IMR-90 (cell line): ENCODE measurements at regions not wholly inside any gene's neighbourhood (a gene's known extent, or its start where the extent isn't known, plus 50 kb on each side); places are given as distances from the start of the nearest gene placed in this dataset.
A peak's percentile ranks its signal among the peaks of the same experiment; 100 is the strongest.

Source experiments
- ATAC-seq: fragments of 200-7000 bp; cut with Tn5 transposase; 2 replicates; pipeline ENCODE4 v1.9.1; 2020; ENCODE audit warnings: low read depth, mild to moderate bottlenecking, moderate library complexity
- BruUV-seq: library from RNA; stranded (reverse); fragments of 400-500 nt; replicated peaks from 2 replicates; lab custom pipeline; 2021; lab: Mats Ljungman, UMichigan
- CTCF ChIA-PET: fragments of 300-600 bp; formaldehyde crosslinking; extraction: SDS; loops from one replicate; lab custom pipeline; 2021; ENCODE audit warnings: antibody characterized with exemption; lab: Yijun Ruan, JAX
- POLR2A ChIA-PET: fragments of 300-600 bp; sonication (Branson Sonifier 250); formaldehyde crosslinking; loops from one replicate; lab custom pipeline; 2022; ENCODE audit warnings: antibody characterized with exemption; ENCODE audit not compliant: unreplicated experiment; lab: Charles Lee
- DNase-seq: peaks from one replicate; pipeline ENCODE4 v3.0.0; 2013
- H2AFZ ChIP-seq: replicated peaks from 2 replicates; pipeline ENCODE3; 2013; ENCODE audit warnings: low read length, mild to moderate bottlenecking; ENCODE audit not compliant: poor library complexity
- H2AK5ac ChIP-seq: 2 replicates; pipeline ENCODE4 v1.6.1; 2013; ENCODE audit warnings: low read depth, low read length, inconsistent platforms
- H2AK9ac ChIP-seq: replicated peaks from 2 replicates; pipeline ENCODE3; 2013; ENCODE audit warnings: mild to moderate bottlenecking, low read depth, low read length, moderate library complexity; ENCODE audit not compliant: poor library complexity
- H2BK120ac ChIP-seq: 2 replicates; pipeline ENCODE4 v1.6.1; 2013; ENCODE audit warnings: low read depth, low read length, inconsistent platforms
- H2BK15ac ChIP-seq: 3 replicates; pipeline ENCODE4 v1.6.1; 2013; ENCODE audit warnings: low read depth, low read length, inconsistent platforms
- H2BK20ac ChIP-seq: 2 replicates; pipeline ENCODE4 v1.6.1; 2013; ENCODE audit warnings: low read depth, mild to moderate bottlenecking, inconsistent platforms, low read length, moderate library complexity
- H2BK5ac ChIP-seq: 2 replicates; pipeline ENCODE4 v1.6.1; 2013; ENCODE audit warnings: mild to moderate bottlenecking, low read depth, low read length, inconsistent platforms; ENCODE audit not compliant: poor library complexity, severe bottlenecking
- H3K14ac ChIP-seq: replicated peaks from 2 replicates; pipeline ENCODE4 v1.6.1; 2013; ENCODE audit warnings: low read depth, low read length, inconsistent platforms
- H3K18ac ChIP-seq: 2 replicates; pipeline ENCODE4 v1.6.1; 2013; ENCODE audit warnings: low read depth, low read length, control low read depth
- H3K23ac ChIP-seq: 2 replicates; pipeline ENCODE4 v1.6.1; 2013; ENCODE audit warnings: low read depth, low read length, inconsistent platforms
- H3K27ac ChIP-seq: 2 replicates; pipeline ENCODE4 v1.5.1; 2013; ENCODE audit warnings: mild to moderate bottlenecking, control low read depth, low read length; ENCODE audit not compliant: insufficient read depth
- H3K27me3 ChIP-seq: 2 replicates; pipeline ENCODE4 v1.6.1; 2013; ENCODE audit warnings: low read length; ENCODE audit not compliant: control insufficient read depth, insufficient read depth
- H3K36me3 ChIP-seq: 2 replicates; pipeline ENCODE4 v1.6.1; 2013; ENCODE audit warnings: low read length, mixed read lengths; ENCODE audit not compliant: control insufficient read depth, insufficient read depth
- H3K4ac ChIP-seq: 2 replicates; pipeline ENCODE4 v1.6.1; 2013; ENCODE audit warnings: low read depth, low read length, inconsistent platforms
- H3K4me1 ChIP-seq: 2 replicates; pipeline ENCODE4 v1.6.1; 2013; ENCODE audit warnings: low read length, mixed read lengths; ENCODE audit not compliant: control insufficient read depth, insufficient read depth
- H3K4me2 ChIP-seq: 2 replicates; pipeline ENCODE4 v1.6.1; 2013; ENCODE audit warnings: low read depth, mild to moderate bottlenecking, control low read depth, low read length, moderate library complexity
- H3K4me3 ChIP-seq: 2 replicates; pipeline ENCODE4 v1.5.1; 2013; ENCODE audit warnings: low read depth, mild to moderate bottlenecking, control low read depth, low read length, moderate library complexity; ENCODE audit not compliant: insufficient read depth
- H3K56ac ChIP-seq: 2 replicates; pipeline ENCODE4 v1.6.1; 2013; ENCODE audit warnings: low read length, inconsistent platforms; ENCODE audit not compliant: insufficient read depth; ENCODE audit errors: extremely low read depth
- H3K79me1 ChIP-seq, 2 experiments: 2 replicates each; pipeline ENCODE4 v1.6.1; 2013; ENCODE audit warnings: low read length in 2 of 2, inconsistent platforms in 1 of 2, low read depth in 1 of 2
- H3K9ac ChIP-seq: 2 replicates; pipeline ENCODE4 v1.6.1; 2013; ENCODE audit warnings: low read depth, low read length, control low read depth
- H3K9me1 ChIP-seq: 2 replicates; pipeline ENCODE4 v1.6.1; 2013; ENCODE audit warnings: low read length, inconsistent platforms; ENCODE audit not compliant: insufficient read depth
- H3K9me3 ChIP-seq: 2 replicates; pipeline ENCODE4 v1.6.1; 2013; ENCODE audit warnings: low read length; ENCODE audit not compliant: control insufficient read depth, insufficient read depth
- H4K20me1 ChIP-seq: 2 replicates; pipeline ENCODE4 v1.6.1; 2013; ENCODE audit warnings: low read length, inconsistent platforms; ENCODE audit not compliant: insufficient read depth
- H4K5ac ChIP-seq: 2 replicates; pipeline ENCODE4 v1.6.1; 2013; ENCODE audit warnings: mild to moderate bottlenecking, low read depth, low read length, control low read depth
- H4K8ac ChIP-seq, 2 experiments: 2 replicates each; pipeline ENCODE4 v1.6.1; 2013; ENCODE audit warnings: low read depth in 2 of 2, low read length in 2 of 2, control low read depth in 1 of 2, inconsistent platforms in 1 of 2
- H4K91ac ChIP-seq: 2 replicates; pipeline ENCODE4 v1.6.1; 2013; ENCODE audit warnings: low read depth, low read length, inconsistent platforms; ENCODE audit not compliant: insufficient read depth
- CEBPB ChIP-seq: IDR thresholded peaks from 2 replicates; pipeline ENCODE4 v1.6.1; 2012; ENCODE audit warnings: low read depth, low read length, improper control_type of control experiment
- MXI1 ChIP-seq: IDR thresholded peaks from 2 replicates; pipeline ENCODE4 v1.6.1; 2012; ENCODE audit warnings: low read depth, mild to moderate bottlenecking, low read length, moderate library complexity, borderline replicate concordance
- WGBS, 2 experiments: methylation state at CpG; one replicate each; pipeline versions ENCODE4 v1.1.5 to v1.1.7; 2013; ENCODE audit warnings: missing lambda C conversion rate in 2 of 2; ENCODE audit not compliant: insufficient read length in 1 of 2; ENCODE audit errors: extremely low coverage in 2 of 2; 5-methylcytosine and 5-hydroxymethylcytosine counted together
- dilution Hi-C: fragments of 300-500 bp; cut with HindIII; formaldehyde crosslinking; loops from one replicate; pipeline ENCODE4 v1.14.3; 2018; ENCODE audit warnings: low sequenced_read_pairs; ENCODE audit not compliant: unreplicated experiment
- in situ Hi-C: fragments of 300-500 bp; cut with MboI; formaldehyde crosslinking; loops from 3 replicates; pipeline ENCODE4 v1.14.3; 2019; ENCODE audit warnings: low sequenced_read_pairs, inconsistent platforms, mixed read lengths
- intact Hi-C: fragments of 100-400 bp; cut with micrococcal nuclease; formaldehyde crosslinking; loops from 2 replicates; pipeline ENCODE4 v1.10.0; 2022

DNA sequence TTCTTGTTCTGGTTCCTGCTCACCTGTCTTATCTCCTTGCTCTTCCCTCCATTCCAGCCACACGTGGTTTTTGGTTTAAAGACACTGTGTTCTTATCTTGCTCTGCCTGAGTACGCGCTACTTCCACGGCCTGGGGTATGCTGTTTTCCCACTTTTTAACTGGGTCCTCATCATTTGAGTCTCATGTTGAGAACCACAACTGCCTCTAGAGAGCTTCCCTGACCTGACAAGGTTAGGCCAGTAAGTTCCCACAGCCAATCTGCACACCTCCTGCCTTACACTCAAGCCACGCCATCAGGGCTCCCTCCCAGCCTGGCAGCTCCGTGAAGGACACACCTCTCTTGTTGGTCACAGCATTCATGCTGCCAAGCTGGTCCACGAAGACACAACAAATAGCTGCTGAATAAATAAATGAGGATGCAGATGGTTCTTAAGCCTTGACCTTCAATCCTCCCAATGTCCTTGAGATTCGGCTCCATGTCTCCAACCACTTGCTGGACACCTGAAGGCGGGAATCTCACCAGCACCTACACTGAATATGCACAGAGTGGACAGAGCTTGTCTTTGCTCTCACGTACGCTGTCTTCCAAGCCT is 201.7 kb upstream of the KLF14 start:
- dilution Hi-C loops (no loop called here), in situ Hi-C loops (no loop called here), intact Hi-C loops (no loop called here)
- Histone ChIP-seq H3K4me2 (no peak overlapping the region), H3K9ac (no peak overlapping the region), H3K18ac (no peak overlapping the region), H2BK15ac (no peak overlapping the region), H3K9me1 (peaks cover 33% of the 10 kb centered on the region), H2AK9ac (no peak overlapping the region), H4K5ac (no peak overlapping the region), H3K27ac (no peak overlapping the region; the same call in 1 of the 2 replicates), H2BK120ac (no peak overlapping the region), H2AK5ac (peak overlapping the region; percentile 7; the same call in 1 of the 2 replicates), H3K27me3 (no peaks in the 10 kb centered on the region), H2BK20ac (no peak overlapping the region), H4K8ac (peak overlapping the region in 1 of 2 experiments; percentile 23; a peak in 2 of 4 replicates), H3K9me3 (no peaks in the 10 kb centered on the region), H2AFZ (no peak overlapping the region), H3K23ac (0 out of 2 replicates have a peak overlapping the region, but pooled peaks have one; percentile 52), H2BK5ac (peak overlapping the region; percentile 21), H3K56ac (no peak overlapping the region), H4K20me1 (peaks cover 51% of the 10 kb centered on the region; the same call in 1 of the 2 replicates), H3K4me3 (no peak overlapping the region), H3K4me1 (peaks cover 11% of the 10 kb centered on the region), H3K14ac (peak overlapping the region; percentile 24; the same call in 1 of the 2 replicates), H3K79me1 (peaks cover 7 to 62% of the 10 kb centered on the region in 2 experiments), H3K4ac (peak overlapping the region; percentile 8), H3K36me3 (peaks cover 15% of the 10 kb centered on the region), H4K91ac (no peak overlapping the region; the same call in 1 of the 2 replicates)
- WGBS, 2 experiments: no CpG with 5 or more reads among the region's 11 CpGs
- ChIA-PET CTCF (no interaction called here), POLR2A (no interaction called here)
- ATAC-seq (no peak), DNase-seq (no peak)
- BruUV-seq: no TSS peak
- TF ChIP-seq CEBPB: no peak
- no peak for TF ChIP-seq MXI1
